Esophagus muscularis mucosa (tissue), 4 donors: ENCODE measurements at regions not wholly inside any gene's neighbourhood (a gene's known extent, or its start where the extent isn't known, plus 50 kb on each side); places are given as distances from the start of the nearest gene placed in this dataset.
"Not testable (repeated sequence)": the region's sequence is repeated elsewhere in the genome, so short reads cannot be mapped to it uniquely, and the experiment has no call there.

ENCODE experiments used
- DNase-seq: peaks from one replicate; pipeline ENCODE4 v3.0.0-alpha.2; 2017; ENCODE audit errors: extremely low spot score
- H3K27ac ChIP-seq, 4 donors: fragments of 200-600 bp; sonication (generic); replicated peaks in 1 of 4; 1 replicate in 3 of 4; 2 replicates in 1 of 4; pipeline ENCODE4 v1.5.1; 2016 to 2019; ENCODE audit warnings: mild to moderate bottlenecking in 1 of 4
- H3K27me3 ChIP-seq, 4 donors: fragments of 200-600 bp; sonication (generic); one replicate each; pipeline versions ENCODE4 v1.5.1 to v1.6.0; 2016 to 2019
- H3K36me3 ChIP-seq, 4 donors: fragments of 200-600 bp; sonication (generic); one replicate each; pipeline ENCODE4 v1.5.1; 2016 to 2019
- H3K4me1 ChIP-seq, 4 donors: fragments of 200-600 bp; sonication (generic); one replicate each; pipeline ENCODE4 v1.5.1; 2016 to 2019
- H3K4me3 ChIP-seq, 4 donors: fragments of 200-600 bp; sonication (generic); 1 replicate in 2 of 4; 2 replicates in 2 of 4; pipeline ENCODE4 v1.5.1; 2016 to 2019; ENCODE audit warnings: mild to moderate bottlenecking in 4 of 4, moderate library complexity in 1 of 4
- H3K9me3 ChIP-seq, 4 donors: fragments of 200-600 bp; sonication (generic); 1 replicate in 3 of 4; 2 replicates in 1 of 4; pipeline ENCODE4 v1.5.1; 2016 to 2019
- CTCF ChIP-seq, 3 experiments: fragments of 200-600 bp in 2 of 3; fragments of 450-650 bp in 1 of 3; sonication (generic) in 2 of 3; IDR thresholded peaks; one replicate each; pipeline ENCODE4 v1.5.1; 2017 to 2019; ENCODE audit warnings: antibody characterized with exemption in 3 of 3, mild to moderate bottlenecking in 2 of 3, moderate library complexity in 1 of 3
- EP300 ChIP-seq: sonication (generic); formaldehyde crosslinking; IDR thresholded peaks from one replicate; pipeline ENCODE4 v1.6.1; 2017; ENCODE audit warnings: antibody characterized with exemption
- POLR2A ChIP-seq: fragments of 450-650 bp; IDR thresholded peaks from one replicate; pipeline ENCODE4 v1.6.1; 2017; ENCODE audit warnings: antibody characterized with exemption, moderate library complexity, mild to moderate bottlenecking, low read depth
- POLR2AphosphoS5 ChIP-seq, 2 donors: sonication (generic); formaldehyde crosslinking; IDR thresholded peaks; one replicate each; pipeline ENCODE4 v1.6.1; 2017; ENCODE audit warnings: antibody characterized with exemption in 2 of 2
- WGBS: methylation state at CpG from one replicate; pipeline ENCODE4 v1.1.5; 2018; 5-methylcytosine and 5-hydroxymethylcytosine counted together
- intact Hi-C: fragments of 100-400 bp; cut with DNase I; formaldehyde crosslinking; loops from one replicate; pipeline ENCODE4 v1.15.1; 2023

GRCh38 chr13:44692173-44692713 lies 116.1 kb upstream of the TSC22D1 start:
- intact Hi-C loops = no loop called here
- H3K4me3 ChIP-seq = no peak overlapping the region
- no peak overlapping the region for H3K27ac ChIP-seq
- no peak for DNase-seq
- 91% methylated on average over 2 of the region's 2 CpGs for WGBS
- H3K4me1 ChIP-seq = peaks cover 0 to 23% (median 0%) of the 10 kb centered on the region in 4 donors
- no peaks in the 10 kb centered on the region for H3K27me3 ChIP-seq
- no peaks in the 10 kb centered on the region for H3K9me3 ChIP-seq
- TF ChIP-seq POLR2AphosphoS5 (IDR thresholded peaks at IDR 0.05) (no peak), CTCF (IDR thresholded peaks at IDR 0.05) (no peak), EP300 (no peak), POLR2A (no peak)
- no peaks in the 10 kb centered on the region for H3K36me3 ChIP-seq

GRCh38 chr13:44690376-44690775 lies 114.2 kb upstream of the TSC22D1 start:
- WGBS = 94% methylated on average over 5 of the region's 5 CpGs
- no peaks in the 10 kb centered on the region for H3K36me3 ChIP-seq
- DNase-seq = no peak
- no peak overlapping the region for H3K4me3 ChIP-seq
- no peak for TF ChIP-seq POLR2A
- no peak for TF ChIP-seq CTCF (IDR thresholded peaks at IDR 0.05)
- TF ChIP-seq EP300 = no peak
- H3K4me1 ChIP-seq = peaks cover 0 to 23% (median 0%) of the 10 kb centered on the region in 4 donors
- intact Hi-C loops = no loop called here
- H3K27ac ChIP-seq = no peak overlapping the region
- H3K9me3 ChIP-seq = no peaks in the 10 kb centered on the region
- no peaks in the 10 kb centered on the region for H3K27me3 ChIP-seq

GRCh38 chr13:44688652-44689051 lies 112.5 kb upstream of the TSC22D1 start:
- Histone ChIP-seq H3K27ac (no peak overlapping the region), H3K9me3 (no peaks in the 10 kb centered on the region), H3K4me1 (peaks cover 0 to 13% (median 0%) of the 10 kb centered on the region in 4 donors), H3K27me3 (no peaks in the 10 kb centered on the region), H3K4me3 (no peak overlapping the region), H3K36me3 (no peaks in the 10 kb centered on the region)
- no peak for DNase-seq
- intact Hi-C loops = no loop called here
- TF ChIP-seq POLR2AphosphoS5 (IDR thresholded peaks at IDR 0.05) (no peak), EP300 (no peak), POLR2A (no peak), CTCF (IDR thresholded peaks at IDR 0.05) (no peak)

GRCh38 chr13:44686531-44686934 lies 110.4 kb upstream of the TSC22D1 start:
- no peak for TF ChIP-seq EP300
- no peak for TF ChIP-seq POLR2A
- no peak for TF ChIP-seq POLR2AphosphoS5 (IDR thresholded peaks at IDR 0.05)
- no peak for TF ChIP-seq CTCF (IDR thresholded peaks at IDR 0.05)
- H3K27ac ChIP-seq = no peak overlapping the region
- H3K4me1 ChIP-seq = peaks cover 0 to 11% (median 0%) of the 10 kb centered on the region in 4 donors
- 96% methylated on average over 4 of the region's 4 CpGs for WGBS
- intact Hi-C loops = no loop called here
- no peak for DNase-seq
- H3K9me3 ChIP-seq = no peaks in the 10 kb centered on the region
- no peak overlapping the region for H3K4me3 ChIP-seq
- H3K36me3 ChIP-seq = no peaks in the 10 kb centered on the region
- no peaks in the 10 kb centered on the region for H3K27me3 ChIP-seq

- no peak for TF ChIP-seq CTCF (IDR thresholded peaks at IDR 0.05)
- TF ChIP-seq POLR2A = no peak
- no peak for TF ChIP-seq POLR2AphosphoS5 (IDR thresholded peaks at IDR 0.05)
- TF ChIP-seq EP300 = no peak
- H3K36me3 ChIP-seq = no peaks in the 10 kb centered on the region
- DNase-seq = no peak
- H3K9me3 ChIP-seq = no peaks in the 10 kb centered on the region
- H3K27me3 ChIP-seq = no peaks in the 10 kb centered on the region
- H3K27ac ChIP-seq = no peak overlapping the region
- H3K4me1 ChIP-seq = peaks cover 0 to 11% (median 0%) of the 10 kb centered on the region in 4 donors
- intact Hi-C loops = no loop called here
- 69% methylated on average over 3 of the region's 3 CpGs for WGBS
- H3K4me3 ChIP-seq = no peak overlapping the region
Observed at GRCh38 chr13:44685641-44686040, 109.5 kb upstream of the TSC22D1 start.

- H3K4me1 ChIP-seq, H3K27ac ChIP-seq, intact Hi-C loops, H3K27me3 ChIP-seq, H3K36me3 ChIP-seq, DNase-seq, H3K9me3 ChIP-seq, H3K4me3 ChIP-seq: not testable (repeated sequence)
- no CpG with 5 or more reads among the region's 35 CpGs for WGBS
Observed at GRCh38 chr13:44682416-44682815, 106.3 kb upstream of the TSC22D1 start.
